ENCODE measurements at regions not wholly inside any gene's neighbourhood (a gene's known extent, or its start where the extent isn't known, plus 50 kb on each side); places are given as distances from the start of the nearest gene placed in this dataset.
A peak's percentile ranks its signal among the peaks of the same experiment; 100 is the strongest.

DNA sequence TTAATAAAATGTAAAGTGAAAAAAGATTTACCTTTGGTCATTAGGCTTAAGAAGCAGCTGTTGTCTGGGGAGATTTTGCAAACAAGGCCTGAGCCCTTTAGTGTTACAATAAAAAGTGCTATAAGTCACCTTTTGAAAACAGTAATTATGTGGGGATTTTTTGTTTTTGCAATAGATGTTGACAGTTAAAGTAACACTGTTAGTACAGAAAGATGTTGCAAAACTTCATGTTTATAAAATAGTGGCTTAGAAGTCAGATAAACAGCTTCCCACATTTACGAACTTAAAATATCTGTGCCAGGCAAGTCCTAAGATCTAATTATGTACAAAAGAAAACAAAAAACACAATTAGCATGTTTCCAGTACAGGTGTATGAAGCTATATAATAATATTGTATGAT, 138.0 kb upstream of the IRS2 start:
- Histone ChIP-seq H3K4me2 (ENCODE audit: low read length, poor library complexity, severe bottlenecking) (no peak overlapping the region), H3K27me3 (ENCODE audit: control insufficient read depth in 1 of 2, insufficient read depth in 1 of 2, low read length in 2 of 2) (no peaks in the 10 kb centered on the region), H3K4ac (ENCODE audit: low read depth in 1 of 2, low read length in 2 of 2) (no peak overlapping the region), H2AFZ (ENCODE audit: low read depth, low read length) (no peak overlapping the region), H2BK12ac (ENCODE audit: low read length in 2 of 2) (no peak overlapping the region), H3K4me3 (ENCODE audit: insufficient read depth in 1 of 2, low read depth in 1 of 2, low read length in 2 of 2) (no peak overlapping the region), H2BK15ac (ENCODE audit: low read depth, poor library complexity, severe bottlenecking) (no peak overlapping the region), H2BK120ac (ENCODE audit: low read depth, low read length) (no peak overlapping the region), H3K9ac (ENCODE audit: low read length) (no peak overlapping the region), H3K23ac (ENCODE audit: low read length in 2 of 2) (no peak overlapping the region), H3K18ac (ENCODE audit: low read depth in 1 of 2, low read length in 2 of 2) (no peak overlapping the region), H3K27ac (ENCODE audit: low read length, poor library complexity, severe bottlenecking) (no peak overlapping the region), H3K79me1 (replicated peaks; ENCODE audit: low read length, poor library complexity, severe bottlenecking) (no peaks in the 10 kb centered on the region), H4K8ac (ENCODE audit: low read length) (no peak overlapping the region), H3K36me3 (ENCODE audit: control insufficient read depth in 1 of 2, insufficient read depth in 2 of 2, low read depth in 1 of 2, low read length in 2 of 2) (no peaks in the 10 kb centered on the region), H3K14ac (ENCODE audit: low read length in 2 of 2) (no peak overlapping the region), H4K91ac (ENCODE audit: low read length) (no peak overlapping the region), H3K4me1 (ENCODE audit: control insufficient read depth, insufficient read depth, low read depth, low read length) (peaks cover 2% of the 10 kb centered on the region), H3K9me3 (ENCODE audit: control insufficient read depth, low read length) (peaks cover 4% of the 10 kb centered on the region), H2AK5ac (ENCODE audit: low read length, severe bottlenecking) (no peak overlapping the region), H2BK5ac (ENCODE audit: low read depth, low read length, poor library complexity, severe bottlenecking) (no peak overlapping the region)
- DNase-seq, result peak; percentile 43
- no CpG with 5 or more reads among the region's 1 CpG for WGBS

DNA sequence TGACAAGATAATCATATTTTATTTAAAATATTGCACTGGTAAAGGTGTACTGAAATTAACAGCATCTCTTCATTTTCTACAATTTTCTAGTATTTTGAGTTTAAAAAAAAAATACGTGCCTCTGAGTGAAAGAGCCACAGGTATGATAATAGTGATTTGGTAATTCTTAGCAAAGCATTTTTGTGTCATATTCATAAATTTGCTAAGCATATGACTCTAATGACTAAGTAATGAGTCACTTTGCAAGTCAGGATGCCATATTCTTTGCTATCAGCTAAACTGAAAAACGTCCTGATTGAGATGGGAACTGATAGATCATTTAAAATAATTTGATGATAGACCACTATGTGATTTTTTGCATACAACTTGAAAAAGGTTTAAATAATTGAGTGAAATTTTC, 136.1 kb upstream of the IRS2 start:
- no peak for DNase-seq
- Histone ChIP-seq H3K36me3 (ENCODE audit: control insufficient read depth in 1 of 2, insufficient read depth in 2 of 2, low read depth in 1 of 2, low read length in 2 of 2) (no peaks in the 10 kb centered on the region), H3K4me2 (ENCODE audit: low read length, poor library complexity, severe bottlenecking) (no peak overlapping the region), H4K91ac (ENCODE audit: low read length) (no peak overlapping the region), H3K4ac (ENCODE audit: low read depth in 1 of 2, low read length in 2 of 2) (no peak overlapping the region), H3K4me1 (ENCODE audit: control insufficient read depth, insufficient read depth, low read depth, low read length) (peaks cover 7% of the 10 kb centered on the region), H4K8ac (ENCODE audit: low read length) (no peak overlapping the region), H3K4me3 (ENCODE audit: insufficient read depth in 1 of 2, low read depth in 1 of 2, low read length in 2 of 2) (no peak overlapping the region), H2BK120ac (ENCODE audit: low read depth, low read length) (no peak overlapping the region), H3K27ac (ENCODE audit: low read length, poor library complexity, severe bottlenecking) (no peak overlapping the region), H2AFZ (ENCODE audit: low read depth, low read length) (no peak overlapping the region), H3K27me3 (ENCODE audit: control insufficient read depth in 1 of 2, insufficient read depth in 1 of 2, low read length in 2 of 2) (no peaks in the 10 kb centered on the region), H2AK5ac (ENCODE audit: low read length, severe bottlenecking) (no peak overlapping the region), H3K18ac (ENCODE audit: low read depth in 1 of 2, low read length in 2 of 2) (no peak overlapping the region), H3K23ac (ENCODE audit: low read length in 2 of 2) (no peak overlapping the region), H3K14ac (ENCODE audit: low read length in 2 of 2) (no peak overlapping the region), H3K79me1 (replicated peaks; ENCODE audit: low read length, poor library complexity, severe bottlenecking) (no peaks in the 10 kb centered on the region), H2BK5ac (ENCODE audit: low read depth, low read length, poor library complexity, severe bottlenecking) (no peak overlapping the region), H2BK12ac (ENCODE audit: low read length in 2 of 2) (no peak overlapping the region), H2BK15ac (ENCODE audit: low read depth, poor library complexity, severe bottlenecking) (no peak overlapping the region), H3K9ac (ENCODE audit: low read length) (no peak overlapping the region), H3K9me3 (ENCODE audit: control insufficient read depth, low read length) (peaks cover 4% of the 10 kb centered on the region)
- WGBS, result 50% methylated on average over 1 of the region's 2 CpGs

DNA sequence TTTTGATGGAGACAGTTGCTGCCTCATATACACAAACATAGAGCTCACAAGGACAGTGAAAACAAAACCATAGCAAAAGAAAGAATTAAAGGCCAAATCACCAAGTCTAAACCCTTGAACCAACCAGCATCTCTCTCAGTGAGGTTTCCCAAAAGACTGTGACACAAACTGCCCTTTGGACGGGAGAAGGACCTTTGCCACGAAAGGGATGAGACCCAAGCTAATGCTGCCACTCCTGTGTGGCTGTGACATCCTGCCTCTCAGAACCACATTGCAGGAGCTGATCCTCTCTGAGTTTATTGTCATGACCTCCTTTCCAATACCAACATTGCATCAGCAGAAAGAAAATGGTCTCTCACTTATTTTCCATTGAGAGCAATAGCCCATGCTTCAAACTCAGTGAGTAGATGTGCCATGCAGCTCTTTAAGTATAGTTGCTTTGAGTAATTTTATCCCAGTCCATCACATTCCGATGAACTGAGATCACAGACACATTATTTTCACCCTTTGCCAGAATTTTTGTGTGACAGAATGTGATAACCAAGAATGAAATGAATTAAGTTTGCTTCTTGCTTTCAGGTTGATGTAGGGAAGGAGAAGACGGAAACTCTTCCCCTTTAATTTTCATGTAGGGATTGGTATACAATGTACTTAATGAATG, 133.5 kb upstream of the IRS2 start:
- no peaks in the 10 kb centered on the region for H3K36me3 ChIP-seq (ENCODE audit: control insufficient read depth in 1 of 2, insufficient read depth in 2 of 2, low read depth in 1 of 2, low read length in 2 of 2)
- no peak overlapping the region for H3K4me3 ChIP-seq (ENCODE audit: insufficient read depth in 1 of 2, low read depth in 1 of 2, low read length in 2 of 2)
- no peaks in the 10 kb centered on the region for H3K27me3 ChIP-seq (ENCODE audit: control insufficient read depth in 1 of 2, insufficient read depth in 1 of 2, low read length in 2 of 2)
- H3K27ac ChIP-seq (ENCODE audit: low read length, poor library complexity, severe bottlenecking), result no peak overlapping the region
- H2BK120ac ChIP-seq (ENCODE audit: low read depth, low read length), result no peak overlapping the region
- H3K18ac ChIP-seq (ENCODE audit: low read depth in 1 of 2, low read length in 2 of 2), result no peak overlapping the region
- no peak overlapping the region for H4K8ac ChIP-seq (ENCODE audit: low read length)
- H3K14ac ChIP-seq (ENCODE audit: low read length in 2 of 2), result no peak overlapping the region
- no peaks in the 10 kb centered on the region for H3K79me1 ChIP-seq (replicated peaks; ENCODE audit: low read length, poor library complexity, severe bottlenecking)
- H3K9me3 ChIP-seq (ENCODE audit: control insufficient read depth, low read length), result no peaks in the 10 kb centered on the region
- no peak overlapping the region for H2BK15ac ChIP-seq (ENCODE audit: low read depth, poor library complexity, severe bottlenecking)
- no peak overlapping the region for H2BK12ac ChIP-seq (ENCODE audit: low read length in 2 of 2)
- H3K4me2 ChIP-seq (ENCODE audit: low read length, poor library complexity, severe bottlenecking), result no peak overlapping the region
- H3K9ac ChIP-seq (ENCODE audit: low read length), result no peak overlapping the region
- H3K23ac ChIP-seq (ENCODE audit: low read length in 2 of 2), result no peak overlapping the region
- H3K4ac ChIP-seq (ENCODE audit: low read depth in 1 of 2, low read length in 2 of 2), result no peak overlapping the region
- H2AK5ac ChIP-seq (ENCODE audit: low read length, severe bottlenecking), result peak overlapping the region; percentile 11
- H4K91ac ChIP-seq (ENCODE audit: low read length), result no peak overlapping the region
- no peak overlapping the region for H2BK5ac ChIP-seq (ENCODE audit: low read depth, low read length, poor library complexity, severe bottlenecking)
- no peak overlapping the region for H2AFZ ChIP-seq (ENCODE audit: low read depth, low read length)
- DNase-seq, result no peak
- 96% methylated on average over 3 of the region's 4 CpGs for WGBS
- H3K4me1 ChIP-seq (ENCODE audit: control insufficient read depth, insufficient read depth, low read depth, low read length), result peaks cover 7% of the 10 kb centered on the region

DNA sequence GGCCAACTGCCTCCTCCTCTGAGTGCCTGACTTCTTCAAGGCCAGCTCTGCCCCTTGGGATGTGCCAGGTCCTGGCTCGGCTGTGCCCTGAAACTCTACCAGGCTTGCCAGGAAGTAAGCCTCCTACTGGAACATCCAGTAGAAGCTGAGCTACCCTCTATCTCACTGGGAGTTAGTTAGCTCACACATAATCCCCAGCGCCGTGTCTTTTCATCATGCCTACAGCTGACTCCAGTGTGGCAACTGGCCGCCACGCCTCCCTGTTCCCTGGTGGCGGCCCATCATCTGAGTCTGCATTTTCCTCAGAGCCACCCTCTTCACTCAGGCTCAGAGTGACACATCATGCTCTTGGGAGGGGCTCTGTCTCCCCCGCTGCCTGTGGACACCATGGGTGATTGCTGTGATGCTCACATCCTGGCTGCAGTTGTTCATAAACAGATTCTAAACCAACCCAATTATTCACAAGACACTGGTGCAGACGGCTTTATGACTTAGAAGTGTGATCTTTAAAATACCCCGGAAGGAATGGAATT, 131.9 kb upstream of the IRS2 start:
- Histone ChIP-seq H2BK15ac (ENCODE audit: low read depth, poor library complexity, severe bottlenecking) (no peak overlapping the region), H2BK12ac (ENCODE audit: low read length in 2 of 2) (no peak overlapping the region), H4K8ac (ENCODE audit: low read length) (peak overlapping the region; percentile 33), H3K9ac (ENCODE audit: low read length) (no peak overlapping the region), H3K4me1 (ENCODE audit: control insufficient read depth, insufficient read depth, low read depth, low read length) (peaks cover 7% of the 10 kb centered on the region), H2AK5ac (ENCODE audit: low read length, severe bottlenecking) (peak overlapping the region; percentile 70), H4K91ac (ENCODE audit: low read length) (peak overlapping the region; percentile 45), H3K27me3 (ENCODE audit: control insufficient read depth in 1 of 2, insufficient read depth in 1 of 2, low read length in 2 of 2) (no peaks in the 10 kb centered on the region), H3K9me3 (ENCODE audit: control insufficient read depth, low read length) (no peaks in the 10 kb centered on the region), H3K4me3 (ENCODE audit: insufficient read depth in 1 of 2, low read depth in 1 of 2, low read length in 2 of 2) (no peak overlapping the region), H3K27ac (ENCODE audit: low read length, poor library complexity, severe bottlenecking) (no peak overlapping the region), H3K79me1 (replicated peaks; ENCODE audit: low read length, poor library complexity, severe bottlenecking) (no peaks in the 10 kb centered on the region), H3K36me3 (ENCODE audit: control insufficient read depth in 1 of 2, insufficient read depth in 2 of 2, low read depth in 1 of 2, low read length in 2 of 2) (no peaks in the 10 kb centered on the region), H3K23ac (ENCODE audit: low read length in 2 of 2) (no peak overlapping the region), H2AFZ (ENCODE audit: low read depth, low read length) (no peak overlapping the region), H3K18ac (ENCODE audit: low read depth in 1 of 2, low read length in 2 of 2) (peak overlapping the region in 1 of 2 experiments; percentile 16), H2BK5ac (ENCODE audit: low read depth, low read length, poor library complexity, severe bottlenecking) (peak overlapping the region; percentile 10), H3K4me2 (ENCODE audit: low read length, poor library complexity, severe bottlenecking) (no peak overlapping the region), H3K4ac (ENCODE audit: low read depth in 1 of 2, low read length in 2 of 2) (no peak overlapping the region), H3K14ac (ENCODE audit: low read length in 2 of 2) (peak overlapping the region in 1 of 2 experiments; percentile 53), H2BK120ac (ENCODE audit: low read depth, low read length) (no peak overlapping the region)
- DNase-seq, result peak; percentile 14
- WGBS, result 81% methylated on average over 9 of the region's 9 CpGs

Data from mesenchymal stem cell (in vitro differentiated cells and primary cell).